ENCODE measurements at regions not wholly inside any gene's neighbourhood (a gene's known extent, or its start where the extent isn't known, plus 50 kb on each side); places are given as distances from the start of the nearest gene placed in this dataset.

DNA sequence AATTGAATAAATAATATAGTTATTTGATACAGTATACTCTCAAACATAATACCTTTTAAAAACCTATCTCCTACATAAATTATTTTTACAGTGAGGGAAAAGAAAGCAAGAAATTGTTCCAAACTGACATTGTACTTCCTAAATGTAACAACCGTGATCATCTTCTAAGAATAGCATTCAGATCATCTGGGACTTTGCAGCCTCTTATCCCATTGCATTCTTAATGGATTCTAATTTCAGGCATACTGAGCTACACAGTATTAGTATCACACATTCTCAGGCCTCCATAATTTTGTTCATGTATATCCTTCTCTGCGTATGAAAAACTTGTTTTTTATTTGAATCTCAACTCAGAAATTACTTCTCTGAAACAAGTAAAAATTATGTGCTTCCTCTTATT lies 1134.7 kb upstream of the CDH2 start:
- Mint-ChIP-seq H3K9me3 (peaks cover 9% of the 10 kb centered on the region), H3K36me3 (ENCODE audit: low read depth) (no peaks in the 10 kb centered on the region), H3K27ac (no peak overlapping the region), H3K27me3 (ENCODE audit: low read depth) (no peaks in the 10 kb centered on the region), H3K4me1 (ENCODE audit: low read depth) (no peaks in the 10 kb centered on the region), H3K4me3 (no peak overlapping the region)
- no peak for DNase-seq
- intact Hi-C loops (cut with micrococcal nuclease): no loop called here
- CTCF ChIA-PET: no interaction called here

DNA sequence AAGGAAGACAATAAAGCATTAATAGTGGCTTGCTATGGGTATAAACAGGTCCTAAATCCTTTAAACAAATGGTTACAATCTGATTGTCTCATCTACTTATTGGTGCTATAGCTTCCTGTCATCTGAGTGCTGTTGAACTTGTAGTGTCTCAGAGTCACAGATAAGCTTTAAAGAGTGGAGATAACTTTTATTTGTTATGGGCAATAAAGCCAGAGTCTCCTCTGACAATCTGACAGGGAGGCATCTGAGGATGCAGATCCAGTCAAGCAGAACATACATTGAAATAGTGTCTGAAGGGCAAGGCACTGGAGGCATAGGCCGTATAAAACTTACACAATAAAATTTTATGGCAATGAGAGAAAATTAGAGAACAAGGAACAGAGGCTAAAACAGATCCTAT lies 1132.4 kb upstream of the CDH2 start:
- no peak overlapping the region for H3K4me3 Mint-ChIP-seq
- no peak overlapping the region for H3K27ac Mint-ChIP-seq
- no peak for DNase-seq
- intact Hi-C loops (cut with micrococcal nuclease): no loop called here
- H3K4me1 Mint-ChIP-seq (ENCODE audit: low read depth): no peaks in the 10 kb centered on the region
- no peaks in the 10 kb centered on the region for H3K27me3 Mint-ChIP-seq (ENCODE audit: low read depth)
- H3K9me3 Mint-ChIP-seq: peaks cover 7% of the 10 kb centered on the region
- CTCF ChIA-PET: no interaction called here
- no peaks in the 10 kb centered on the region for H3K36me3 Mint-ChIP-seq (ENCODE audit: low read depth)

DNA sequence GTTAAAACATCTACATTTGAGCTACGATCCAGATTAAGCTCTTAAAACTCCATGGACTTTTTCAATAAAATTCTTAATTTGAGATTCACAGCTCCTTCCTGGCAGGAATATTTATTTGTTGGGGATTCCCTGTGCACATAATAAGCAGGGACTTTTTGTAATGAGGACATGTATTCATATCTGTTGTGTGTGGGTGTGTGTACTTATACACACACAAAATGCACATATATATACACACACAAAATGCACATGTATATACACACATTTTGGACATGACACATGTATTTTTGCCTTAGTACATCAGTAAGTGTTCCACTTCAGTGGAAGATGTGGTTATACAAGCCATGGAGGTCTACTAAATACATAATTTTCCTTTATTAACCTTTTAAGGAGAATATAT lies 1131.1 kb upstream of the CDH2 start:
- peaks cover 7% of the 10 kb centered on the region for H3K9me3 Mint-ChIP-seq
- intact Hi-C loops (cut with micrococcal nuclease): no loop called here
- H3K4me3 Mint-ChIP-seq: no peak overlapping the region
- H3K4me1 Mint-ChIP-seq (ENCODE audit: low read depth): no peaks in the 10 kb centered on the region
- H3K36me3 Mint-ChIP-seq (ENCODE audit: low read depth): no peaks in the 10 kb centered on the region
- no peak overlapping the region for H3K27ac Mint-ChIP-seq
- CTCF ChIA-PET: no interaction called here
- no peak for DNase-seq
- no peaks in the 10 kb centered on the region for H3K27me3 Mint-ChIP-seq (ENCODE audit: low read depth)

DNA sequence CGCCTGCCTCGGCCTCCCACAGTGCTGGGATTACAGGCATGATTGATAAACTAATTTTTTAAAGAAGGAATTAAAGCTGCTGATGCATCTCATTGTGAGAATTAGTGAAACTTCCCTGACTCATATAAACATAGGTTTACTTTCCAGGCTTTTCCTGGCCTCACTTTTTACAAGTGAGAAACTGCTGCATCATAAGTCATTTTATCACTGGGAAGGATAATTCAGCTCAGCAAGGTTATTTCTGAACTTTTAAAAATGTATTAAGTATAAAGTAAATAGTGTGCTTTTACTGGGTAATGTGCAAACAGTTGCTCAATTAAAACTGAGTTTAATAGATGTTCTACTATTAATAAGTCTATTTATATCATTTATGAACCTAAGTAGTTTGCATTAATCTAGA lies 1130.3 kb upstream of the CDH2 start:
- H3K27ac Mint-ChIP-seq: no peak overlapping the region
- H3K4me1 Mint-ChIP-seq (ENCODE audit: low read depth): no peaks in the 10 kb centered on the region
- H3K9me3 Mint-ChIP-seq: peaks cover 7% of the 10 kb centered on the region
- no peak for DNase-seq
- intact Hi-C loops (cut with micrococcal nuclease): no loop called here
- H3K36me3 Mint-ChIP-seq (ENCODE audit: low read depth): no peaks in the 10 kb centered on the region
- CTCF ChIA-PET: no interaction called here
- H3K4me3 Mint-ChIP-seq: no peak overlapping the region
- H3K27me3 Mint-ChIP-seq (ENCODE audit: low read depth): no peaks in the 10 kb centered on the region

DNA sequence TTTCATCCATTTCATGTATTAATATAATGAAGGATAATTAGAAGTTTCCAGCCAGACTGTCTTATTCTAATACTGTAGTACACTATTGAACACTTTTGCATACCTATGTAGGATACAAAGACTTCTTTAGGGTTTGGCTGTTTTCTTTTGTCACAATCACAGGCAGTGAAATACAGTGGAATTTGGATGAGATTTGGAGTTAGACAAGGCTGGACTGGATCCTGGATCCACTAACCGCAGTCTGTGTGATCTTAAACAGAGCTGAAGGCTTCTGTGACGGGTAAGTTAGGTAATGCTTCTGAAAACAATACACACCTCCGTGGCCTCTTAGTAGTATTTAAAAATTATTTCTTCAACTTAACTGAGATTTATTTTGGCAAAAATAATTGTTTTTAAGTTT lies 1128.6 kb upstream of the CDH2 start:
- Mint-ChIP-seq H3K9me3 (peaks cover 5% of the 10 kb centered on the region), H3K27ac (no peak overlapping the region), H3K36me3 (ENCODE audit: low read depth) (no peaks in the 10 kb centered on the region), H3K4me3 (no peak overlapping the region), H3K4me1 (ENCODE audit: low read depth) (no peaks in the 10 kb centered on the region), H3K27me3 (ENCODE audit: low read depth) (no peaks in the 10 kb centered on the region)
- CTCF ChIA-PET: no interaction called here
- DNase-seq: no peak
- intact Hi-C loops (cut with micrococcal nuclease): no loop called here

DNA sequence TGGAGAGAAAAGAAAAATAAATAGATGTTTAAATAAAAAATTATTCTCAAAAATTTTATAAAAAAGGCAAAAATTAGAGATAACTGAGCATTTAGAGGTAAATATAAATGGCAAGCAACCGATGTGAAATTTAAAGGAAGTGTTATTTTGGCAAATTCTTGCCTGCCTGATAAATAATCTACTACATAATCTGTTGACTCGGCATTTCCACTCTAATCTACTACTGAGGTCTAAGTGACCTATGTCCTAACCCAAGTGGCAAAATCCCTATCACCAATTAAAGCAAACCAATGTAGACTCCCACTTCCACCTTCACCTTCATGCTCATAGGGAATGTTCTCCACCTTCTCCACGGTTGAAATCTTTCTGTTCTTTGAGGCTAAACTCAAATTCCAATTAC lies 1124.1 kb upstream of the CDH2 start:
- H3K27ac Mint-ChIP-seq: no peak overlapping the region
- no peak overlapping the region for H3K4me3 Mint-ChIP-seq
- intact Hi-C loops (cut with micrococcal nuclease): no loop called here
- DNase-seq: no peak
- CTCF ChIA-PET: no interaction called here
- H3K36me3 Mint-ChIP-seq (ENCODE audit: low read depth): no peaks in the 10 kb centered on the region
- H3K4me1 Mint-ChIP-seq (ENCODE audit: low read depth): no peaks in the 10 kb centered on the region
- H3K9me3 Mint-ChIP-seq: peaks cover 7% of the 10 kb centered on the region
- no peaks in the 10 kb centered on the region for H3K27me3 Mint-ChIP-seq (ENCODE audit: low read depth)

DNA sequence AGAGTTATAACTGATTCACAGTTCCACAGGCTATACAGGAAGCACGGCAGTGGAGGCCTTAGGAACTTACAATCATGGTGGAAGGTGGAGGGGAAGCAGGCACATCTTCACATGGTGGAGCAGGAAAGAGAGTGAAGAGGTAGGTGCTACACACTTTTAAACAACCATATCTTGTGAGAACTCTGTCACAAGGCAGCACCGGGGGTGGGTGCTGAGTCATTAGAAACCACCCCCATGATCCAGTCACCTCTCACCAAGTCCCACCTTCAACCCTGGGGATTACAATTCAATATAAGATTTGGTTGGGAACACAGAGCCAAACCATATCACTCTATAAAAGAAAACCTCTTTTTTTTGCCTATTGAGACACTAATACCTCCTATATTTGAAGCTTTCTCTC lies 1108.5 kb upstream of the CDH2 start:
- intact Hi-C loops (cut with micrococcal nuclease): no loop called here
- H3K9me3 Mint-ChIP-seq: peaks cover 19% of the 10 kb centered on the region
- no peak overlapping the region for H3K4me3 Mint-ChIP-seq
- CTCF ChIA-PET: no interaction called here
- DNase-seq: no peak
- H3K27ac Mint-ChIP-seq: no peak overlapping the region
- no peaks in the 10 kb centered on the region for H3K36me3 Mint-ChIP-seq (ENCODE audit: low read depth)
- no peaks in the 10 kb centered on the region for H3K4me1 Mint-ChIP-seq (ENCODE audit: low read depth)
- no peaks in the 10 kb centered on the region for H3K27me3 Mint-ChIP-seq (ENCODE audit: low read depth)

DNA sequence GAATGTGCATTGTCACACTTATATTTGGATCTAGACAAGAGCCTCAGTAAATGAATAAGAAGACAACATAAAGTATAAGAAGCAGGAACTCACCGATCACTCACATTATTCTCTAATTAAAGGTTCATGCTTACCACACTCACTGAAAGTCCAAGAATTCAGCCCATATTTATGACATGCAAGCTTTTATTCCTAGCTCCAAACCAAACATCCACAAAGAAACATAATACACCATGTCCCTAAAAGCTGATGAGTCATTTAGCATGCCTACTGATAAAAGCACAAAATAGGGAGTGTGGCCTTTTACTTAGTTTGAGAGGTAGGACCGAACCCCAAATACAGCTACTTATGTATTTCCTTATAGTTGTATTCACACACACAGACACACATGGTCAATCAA lies 1094.6 kb upstream of the CDH2 start:
- H3K27ac Mint-ChIP-seq: no peak overlapping the region
- CTCF ChIA-PET: no interaction called here
- H3K4me3 Mint-ChIP-seq: no peak overlapping the region
- no peaks in the 10 kb centered on the region for H3K4me1 Mint-ChIP-seq (ENCODE audit: low read depth)
- no peaks in the 10 kb centered on the region for H3K36me3 Mint-ChIP-seq (ENCODE audit: low read depth)
- peaks cover 8% of the 10 kb centered on the region for H3K9me3 Mint-ChIP-seq
- no peak for DNase-seq
- no peaks in the 10 kb centered on the region for H3K27me3 Mint-ChIP-seq (ENCODE audit: low read depth)
- intact Hi-C loops (cut with micrococcal nuclease): no loop called here

DNA sequence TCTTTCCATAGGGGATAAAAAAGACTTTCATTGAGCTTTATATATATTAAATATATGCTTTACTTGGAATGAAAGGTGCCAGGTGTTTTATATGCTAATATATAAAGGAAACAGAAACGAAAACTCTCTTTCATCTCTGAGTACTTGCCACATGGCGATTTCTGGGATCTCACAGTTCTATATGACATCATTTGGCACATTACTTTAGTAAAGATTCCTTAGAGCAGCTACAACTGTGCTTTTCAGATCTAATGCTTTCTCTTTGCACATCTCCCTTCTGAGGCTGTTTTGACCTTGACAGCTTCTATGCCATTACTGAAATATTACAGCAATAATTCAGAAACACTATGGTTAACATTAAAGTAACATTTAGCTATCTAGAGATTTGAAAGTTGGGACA lies 1082.9 kb upstream of the CDH2 start:
- intact Hi-C loops (cut with micrococcal nuclease): no loop called here
- no peak overlapping the region for H3K27ac Mint-ChIP-seq
- no peaks in the 10 kb centered on the region for H3K4me1 Mint-ChIP-seq (ENCODE audit: low read depth)
- no peaks in the 10 kb centered on the region for H3K27me3 Mint-ChIP-seq (ENCODE audit: low read depth)
- DNase-seq: no peak
- no peaks in the 10 kb centered on the region for H3K36me3 Mint-ChIP-seq (ENCODE audit: low read depth)
- no peak overlapping the region for H3K4me3 Mint-ChIP-seq
- CTCF ChIA-PET: no interaction called here
- H3K9me3 Mint-ChIP-seq: peaks cover 16% of the 10 kb centered on the region

DNA sequence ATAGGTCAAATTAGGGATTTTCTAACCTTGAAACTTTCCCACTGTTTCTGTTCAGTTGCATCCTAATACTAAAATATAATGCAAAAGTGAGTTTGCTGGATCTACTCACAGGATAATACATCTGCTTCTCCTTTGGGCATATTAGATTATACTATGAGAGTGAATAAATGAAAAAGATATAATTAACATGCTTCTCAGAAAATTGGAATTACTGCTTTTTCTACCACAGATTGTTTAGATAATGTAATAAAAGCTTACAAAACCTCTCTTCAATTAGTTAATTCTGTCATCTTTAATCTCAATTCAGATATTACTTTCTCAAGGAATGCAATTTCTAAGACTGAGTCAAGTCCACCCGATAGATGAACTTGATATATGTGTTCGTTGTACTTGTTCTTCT lies 1077.2 kb upstream of the CDH2 start:
- Mint-ChIP-seq H3K27ac (no peak overlapping the region), H3K36me3 (ENCODE audit: low read depth) (no peaks in the 10 kb centered on the region), H3K9me3 (peaks cover 4% of the 10 kb centered on the region), H3K4me1 (ENCODE audit: low read depth) (no peaks in the 10 kb centered on the region), H3K4me3 (no peak overlapping the region), H3K27me3 (ENCODE audit: low read depth) (no peaks in the 10 kb centered on the region)
- CTCF ChIA-PET: no interaction called here
- no peak for DNase-seq
- intact Hi-C loops (cut with micrococcal nuclease): no loop called here

DNA sequence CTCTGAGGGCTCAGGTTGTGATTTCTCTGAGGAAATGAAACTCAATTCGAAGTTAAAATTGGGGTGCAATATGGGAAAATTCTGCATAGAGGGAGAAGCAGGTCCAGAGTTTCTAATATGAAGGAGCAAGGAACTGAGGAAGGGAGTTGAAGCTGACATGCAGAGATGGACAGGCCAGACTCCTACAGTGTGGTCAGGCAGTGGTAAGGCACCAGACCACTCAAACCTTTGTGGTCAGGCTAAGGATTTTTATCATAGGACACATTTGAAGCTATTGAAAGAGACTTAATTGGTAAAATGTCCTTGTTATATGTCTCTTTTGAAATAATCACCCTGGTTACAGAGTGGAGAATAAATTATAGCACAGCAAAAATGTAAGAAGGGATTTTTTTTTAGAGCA lies 1074.8 kb upstream of the CDH2 start:
- Mint-ChIP-seq H3K9me3 (peaks cover 9% of the 10 kb centered on the region), H3K27me3 (ENCODE audit: low read depth) (no peaks in the 10 kb centered on the region), H3K27ac (no peak overlapping the region), H3K4me3 (no peak overlapping the region), H3K4me1 (ENCODE audit: low read depth) (no peaks in the 10 kb centered on the region), H3K36me3 (ENCODE audit: low read depth) (no peaks in the 10 kb centered on the region)
- intact Hi-C loops (cut with micrococcal nuclease): no loop called here
- CTCF ChIA-PET: no interaction called here
- DNase-seq: no peak

DNA sequence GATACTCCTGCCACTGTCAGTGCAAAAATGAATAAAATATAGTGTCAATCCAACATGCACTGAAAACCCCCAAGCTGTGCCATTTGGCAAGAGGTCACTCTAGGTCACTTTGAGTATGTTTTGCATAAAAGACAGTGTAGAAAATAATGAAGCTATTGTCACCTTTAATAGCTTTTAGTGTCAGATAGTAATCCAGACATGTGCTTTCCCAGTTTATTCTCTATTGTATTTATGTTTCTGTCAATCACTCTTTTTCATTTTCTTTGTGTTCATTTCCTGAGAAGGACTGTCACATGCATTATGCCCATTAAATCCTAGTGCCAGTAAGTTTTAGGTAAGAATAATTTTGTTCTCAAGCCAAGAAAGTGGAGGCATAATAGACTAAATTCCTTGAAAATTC lies 1073.9 kb upstream of the CDH2 start:
- CTCF ChIA-PET: no interaction called here
- H3K4me3 Mint-ChIP-seq: no peak overlapping the region
- H3K9me3 Mint-ChIP-seq: peaks cover 10% of the 10 kb centered on the region
- H3K27ac Mint-ChIP-seq: no peak overlapping the region
- intact Hi-C loops (cut with micrococcal nuclease): no loop called here
- H3K27me3 Mint-ChIP-seq (ENCODE audit: low read depth): no peaks in the 10 kb centered on the region
- no peaks in the 10 kb centered on the region for H3K36me3 Mint-ChIP-seq (ENCODE audit: low read depth)
- no peak for DNase-seq
- H3K4me1 Mint-ChIP-seq (ENCODE audit: low read depth): no peaks in the 10 kb centered on the region

DNA sequence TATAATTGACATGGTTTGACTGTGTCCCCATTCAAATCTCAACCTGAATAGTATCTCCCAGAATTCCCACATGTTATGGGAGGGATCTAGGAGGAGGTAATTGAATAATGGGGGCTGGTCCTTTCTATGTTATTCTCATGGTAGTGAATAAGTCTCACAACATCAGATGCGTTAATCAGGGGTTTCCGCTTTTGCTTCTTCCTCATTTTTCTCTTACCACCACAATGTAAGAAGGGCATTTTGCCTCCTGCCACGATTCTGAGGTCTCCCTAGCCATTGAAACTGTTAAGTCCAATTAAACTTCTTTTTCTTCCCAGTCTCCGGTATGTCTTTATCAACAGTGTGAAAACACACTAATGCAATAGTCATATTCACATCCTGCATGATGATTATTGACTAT lies 1073.3 kb upstream of the CDH2 start:
- H3K4me3 Mint-ChIP-seq: no peak overlapping the region
- H3K27ac Mint-ChIP-seq: no peak overlapping the region
- CTCF ChIA-PET: no interaction called here
- no peaks in the 10 kb centered on the region for H3K36me3 Mint-ChIP-seq (ENCODE audit: low read depth)
- no peak for DNase-seq
- intact Hi-C loops (cut with micrococcal nuclease): no loop called here
- H3K27me3 Mint-ChIP-seq (ENCODE audit: low read depth): no peaks in the 10 kb centered on the region
- no peaks in the 10 kb centered on the region for H3K4me1 Mint-ChIP-seq (ENCODE audit: low read depth)
- H3K9me3 Mint-ChIP-seq: peaks cover 11% of the 10 kb centered on the region

DNA sequence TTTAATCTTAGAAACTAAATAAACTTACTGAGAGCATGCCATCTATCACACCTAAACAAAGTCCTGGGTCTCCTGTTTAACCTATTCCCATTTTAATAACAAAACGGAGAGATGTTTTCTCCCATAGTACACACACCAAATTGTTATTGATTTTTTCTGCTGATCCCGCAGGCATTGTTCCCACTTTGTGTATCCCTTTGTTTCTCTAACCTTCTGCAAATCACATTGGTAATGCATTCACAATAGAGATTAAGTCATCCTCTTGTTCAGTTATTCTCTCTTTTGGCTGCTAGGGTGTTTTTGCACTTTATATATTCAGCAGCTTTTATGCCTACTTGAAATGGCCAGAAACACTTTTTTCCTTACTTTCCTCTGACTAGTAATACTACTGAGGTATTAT lies 1071.9 kb upstream of the CDH2 start:
- no peak overlapping the region for H3K4me3 Mint-ChIP-seq
- intact Hi-C loops (cut with micrococcal nuclease): no loop called here
- peaks cover 12% of the 10 kb centered on the region for H3K9me3 Mint-ChIP-seq
- no peaks in the 10 kb centered on the region for H3K4me1 Mint-ChIP-seq (ENCODE audit: low read depth)
- DNase-seq: no peak
- no peak overlapping the region for H3K27ac Mint-ChIP-seq
- CTCF ChIA-PET: no interaction called here
- H3K27me3 Mint-ChIP-seq (ENCODE audit: low read depth): no peaks in the 10 kb centered on the region
- H3K36me3 Mint-ChIP-seq (ENCODE audit: low read depth): no peaks in the 10 kb centered on the region

Measured in activated naive CD4-positive, alpha-beta T cell treated with anti-CD3 and anti-CD28 coated beads for 36 hours (primary cell).